ENCODE measurements at regions not wholly inside any gene's neighbourhood (a gene's known extent, or its start where the extent isn't known, plus 50 kb on each side); places are given as distances from the start of the nearest gene placed in this dataset.
"Not testable (repeated sequence)": the region's sequence is repeated elsewhere in the genome, so short reads cannot be mapped to it uniquely, and the experiment has no call there.

DNA sequence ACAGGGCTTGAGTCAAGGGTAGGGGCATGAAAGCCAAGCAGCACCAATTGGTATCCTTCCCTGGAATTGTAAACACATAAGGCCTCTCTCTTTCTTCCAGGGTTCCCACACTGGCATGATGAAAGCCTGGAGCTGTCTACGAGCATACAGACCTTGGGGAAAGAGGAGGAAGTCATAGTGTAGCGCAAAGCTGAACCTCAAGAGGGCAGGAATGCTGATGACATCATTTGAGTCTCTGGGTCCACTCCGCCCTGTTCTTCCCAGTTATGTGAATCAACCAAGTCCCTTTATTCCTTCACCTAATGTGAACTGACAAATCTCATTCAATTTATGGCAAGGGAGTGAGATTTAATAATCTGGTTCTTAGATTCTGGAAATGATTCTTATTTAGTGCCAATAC, 266.4 kb upstream of the NCAM1 start:
- DNase-seq (ENCODE audit: low spot score) = no peak
- TF ChIP-seq, protein P1, sequence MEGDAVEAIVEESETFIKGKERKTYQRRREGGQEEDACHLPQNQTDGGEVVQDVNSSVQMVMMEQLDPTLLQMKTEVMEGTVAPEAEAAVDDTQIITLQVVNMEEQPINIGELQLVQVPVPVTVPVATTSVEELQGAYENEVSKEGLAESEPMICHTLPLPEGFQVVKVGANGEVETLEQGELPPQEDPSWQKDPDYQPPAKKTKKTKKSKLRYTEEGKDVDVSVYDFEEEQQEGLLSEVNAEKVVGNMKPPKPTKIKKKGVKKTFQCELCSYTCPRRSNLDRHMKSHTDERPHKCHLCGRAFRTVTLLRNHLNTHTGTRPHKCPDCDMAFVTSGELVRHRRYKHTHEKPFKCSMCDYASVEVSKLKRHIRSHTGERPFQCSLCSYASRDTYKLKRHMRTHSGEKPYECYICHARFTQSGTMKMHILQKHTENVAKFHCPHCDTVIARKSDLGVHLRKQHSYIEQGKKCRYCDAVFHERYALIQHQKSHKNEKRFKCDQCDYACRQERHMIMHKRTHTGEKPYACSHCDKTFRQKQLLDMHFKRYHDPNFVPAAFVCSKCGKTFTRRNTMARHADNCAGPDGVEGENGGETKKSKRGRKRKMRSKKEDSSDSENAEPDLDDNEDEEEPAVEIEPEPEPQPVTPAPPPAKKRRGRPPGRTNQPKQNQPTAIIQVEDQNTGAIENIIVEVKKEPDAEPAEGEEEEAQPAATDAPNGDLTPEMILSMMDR (IDR thresholded peaks at IDR 0.05) = no peak
- ATAC-seq (ENCODE audit: low FRiP score) = no peak

DNA sequence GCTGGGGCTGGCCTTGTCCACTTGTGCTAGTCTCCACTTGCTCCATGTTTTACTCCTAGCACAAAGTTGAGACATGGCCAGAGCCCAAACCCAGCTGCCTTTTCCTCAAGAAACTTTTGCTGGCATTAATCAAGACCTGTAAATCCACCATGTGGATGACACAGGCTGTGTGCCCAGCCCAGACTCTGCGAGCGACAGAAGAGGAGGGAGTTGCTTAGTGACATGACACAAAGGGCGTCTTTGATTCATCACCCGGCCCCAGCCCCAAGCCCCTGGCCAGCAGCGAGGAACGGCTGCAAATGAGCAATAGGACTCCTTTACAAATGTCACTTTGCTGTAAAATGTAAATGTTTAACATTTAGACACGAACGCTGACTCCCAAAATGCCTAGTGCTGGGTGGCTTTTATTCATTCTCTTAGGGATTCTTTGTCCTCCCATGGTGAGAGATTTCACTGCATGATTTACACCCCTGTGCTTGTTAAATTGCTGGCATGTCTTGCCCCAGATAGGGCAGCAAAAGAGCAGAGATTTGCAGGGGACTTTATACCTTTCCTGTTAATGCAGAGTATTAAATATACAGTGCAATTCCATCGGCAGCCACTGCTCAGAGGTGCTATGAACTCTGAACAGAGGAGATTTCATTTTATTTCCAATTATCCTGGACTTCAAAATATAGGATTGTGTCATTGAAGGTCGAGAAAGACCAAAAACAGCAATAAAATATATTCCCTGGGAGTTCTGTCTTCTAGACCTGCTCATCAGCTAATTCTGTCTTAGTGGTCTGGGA, 263.6 kb upstream of the NCAM1 start:
- DNase-seq (ENCODE audit: low spot score) (no peak), ATAC-seq (ENCODE audit: low FRiP score) (no peak)

DNA sequence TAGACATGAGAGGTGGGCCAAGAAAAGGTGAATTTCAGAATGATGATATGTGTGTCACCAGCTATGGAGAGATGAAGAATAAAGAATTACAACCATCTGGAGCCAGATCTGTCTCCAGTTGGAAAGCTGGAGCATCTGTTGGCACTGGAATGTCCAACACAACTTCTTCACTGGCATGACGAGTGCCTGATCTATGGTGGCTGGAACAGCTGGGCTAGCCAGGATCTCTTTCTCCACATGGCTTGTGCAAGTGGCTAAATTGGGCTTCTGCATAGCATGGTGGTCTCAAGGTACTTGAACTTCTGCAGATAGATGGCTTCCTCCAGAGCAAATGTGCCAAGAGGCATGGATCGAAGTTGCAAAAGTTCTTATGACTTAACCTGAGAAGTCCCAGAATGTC, 256.1 kb upstream of the NCAM1 start:
- TF ChIP-seq, protein P1 (IDR thresholded peaks at IDR 0.05) = no peak
- no peak for DNase-seq (ENCODE audit: low spot score)
- no peak for ATAC-seq (ENCODE audit: low FRiP score)

More for the DNA sequence above, 263.6 kb upstream of the NCAM1 start:
- TF ChIP-seq, protein P1 (IDR thresholded peaks at IDR 0.05) = no peak

DNA sequence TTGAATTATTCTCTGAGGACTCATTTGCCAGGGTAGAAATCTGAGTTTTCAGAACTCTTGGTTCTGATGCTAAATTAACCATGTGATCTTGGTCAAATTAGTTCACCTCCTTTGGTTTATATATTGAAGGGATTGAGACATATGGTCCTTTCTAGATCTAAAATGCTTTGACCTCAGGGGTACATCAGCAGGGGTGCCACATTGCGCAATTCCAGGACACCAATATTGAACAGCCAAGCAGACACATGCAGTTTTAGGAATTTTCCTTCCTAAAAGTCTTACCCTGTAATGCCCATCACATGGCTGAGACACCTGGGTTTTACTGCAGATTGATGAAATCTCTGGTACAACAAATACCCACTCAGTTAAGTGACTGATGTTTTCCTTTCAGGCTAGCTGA, 254.4 kb upstream of the NCAM1 start:
- TF ChIP-seq, protein P1 (IDR thresholded peaks at IDR 0.05) = no peak
- ATAC-seq (ENCODE audit: low FRiP score) = no peak
- no peak for DNase-seq (ENCODE audit: low spot score)

DNA sequence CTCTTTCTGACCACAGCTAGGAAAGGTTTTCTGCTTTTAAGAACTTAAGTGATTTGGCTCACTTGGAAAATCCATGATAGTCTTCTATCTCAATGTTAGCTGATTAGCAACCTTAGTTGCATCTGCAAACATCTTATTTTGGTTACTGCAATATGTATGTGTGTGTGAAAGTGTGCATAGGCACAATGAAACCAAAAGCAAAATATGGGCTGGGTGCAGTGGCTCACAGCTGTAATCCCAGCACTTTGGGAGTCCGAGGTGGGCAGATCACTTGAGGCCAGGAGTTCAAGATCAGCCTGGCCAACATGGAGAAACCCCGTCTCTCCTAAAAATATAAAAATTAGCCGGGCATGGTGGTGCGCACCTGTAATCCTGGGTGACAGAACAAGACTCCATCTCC, 246.9 kb upstream of the NCAM1 start:
- ATAC-seq (ENCODE audit: low FRiP score); DNase-seq (ENCODE audit: low spot score): not testable (repeated sequence)

DNA sequence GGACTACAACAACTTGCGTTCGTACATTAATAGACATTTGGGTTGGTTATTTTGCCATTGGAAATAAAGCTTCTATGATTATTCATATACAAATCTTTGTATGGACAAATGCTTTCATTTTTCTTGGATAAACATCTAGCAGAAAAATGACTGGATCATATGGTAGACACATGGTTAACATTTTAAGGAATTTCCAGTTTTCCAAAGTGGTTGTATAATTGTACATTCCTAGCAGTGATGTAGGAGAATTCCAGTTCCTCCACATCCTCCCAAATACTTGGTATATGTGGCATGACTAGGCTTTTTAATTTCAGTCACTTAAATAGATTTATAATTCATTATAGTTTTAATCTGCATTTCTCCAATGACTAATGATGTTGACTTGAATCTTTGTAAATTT, 246.2 kb upstream of the NCAM1 start:
- ATAC-seq (ENCODE audit: low FRiP score) (no peak), DNase-seq (ENCODE audit: low spot score) (no peak)
- TF ChIP-seq, protein P1 (IDR thresholded peaks at IDR 0.05) = no peak

DNA sequence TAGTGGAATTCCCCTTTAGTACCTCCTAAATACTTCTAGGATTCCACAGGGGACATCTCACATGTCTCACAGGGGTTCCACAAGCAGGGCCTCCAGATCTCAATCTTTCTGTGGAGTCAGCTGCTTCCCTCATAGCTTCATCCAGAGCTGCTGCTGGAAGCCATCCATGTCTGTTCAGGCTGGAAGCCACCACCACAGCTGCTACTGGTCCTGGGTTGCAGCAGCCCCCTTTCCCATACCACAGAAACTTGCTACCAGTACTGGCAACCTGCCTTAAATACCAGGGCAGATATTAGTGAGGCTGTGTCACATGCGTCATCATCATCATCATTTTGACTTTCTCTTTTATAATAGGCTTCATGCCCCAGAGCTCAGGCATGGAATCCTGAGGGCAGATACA, 242.7 kb upstream of the NCAM1 start:
- ATAC-seq (ENCODE audit: low FRiP score) = no peak
- no peak for DNase-seq (ENCODE audit: low spot score)

More for the DNA sequence above, 242.7 kb upstream of the NCAM1 start:
- TF ChIP-seq, protein P1 (IDR thresholded peaks at IDR 0.05) = no peak

Measured in omental fat pad (tissue), 3 donors.